NOMO-1 (cell line): ENCODE measurements at regions not wholly inside any gene's neighbourhood (a gene's known extent, or its start where the extent isn't known, plus 50 kb on each side); places are given as distances from the start of the nearest gene placed in this dataset.
A peak's percentile ranks its signal among the peaks of the same experiment; 100 is the strongest.

Experiments
- DNase-seq, 2 experiments: peaks; one replicate each; lab custom pipeline; 2025; ENCODE audit not compliant: unreplicated experiment in 2 of 2; lab: John Stamatoyannopoulos, UW

DNA sequence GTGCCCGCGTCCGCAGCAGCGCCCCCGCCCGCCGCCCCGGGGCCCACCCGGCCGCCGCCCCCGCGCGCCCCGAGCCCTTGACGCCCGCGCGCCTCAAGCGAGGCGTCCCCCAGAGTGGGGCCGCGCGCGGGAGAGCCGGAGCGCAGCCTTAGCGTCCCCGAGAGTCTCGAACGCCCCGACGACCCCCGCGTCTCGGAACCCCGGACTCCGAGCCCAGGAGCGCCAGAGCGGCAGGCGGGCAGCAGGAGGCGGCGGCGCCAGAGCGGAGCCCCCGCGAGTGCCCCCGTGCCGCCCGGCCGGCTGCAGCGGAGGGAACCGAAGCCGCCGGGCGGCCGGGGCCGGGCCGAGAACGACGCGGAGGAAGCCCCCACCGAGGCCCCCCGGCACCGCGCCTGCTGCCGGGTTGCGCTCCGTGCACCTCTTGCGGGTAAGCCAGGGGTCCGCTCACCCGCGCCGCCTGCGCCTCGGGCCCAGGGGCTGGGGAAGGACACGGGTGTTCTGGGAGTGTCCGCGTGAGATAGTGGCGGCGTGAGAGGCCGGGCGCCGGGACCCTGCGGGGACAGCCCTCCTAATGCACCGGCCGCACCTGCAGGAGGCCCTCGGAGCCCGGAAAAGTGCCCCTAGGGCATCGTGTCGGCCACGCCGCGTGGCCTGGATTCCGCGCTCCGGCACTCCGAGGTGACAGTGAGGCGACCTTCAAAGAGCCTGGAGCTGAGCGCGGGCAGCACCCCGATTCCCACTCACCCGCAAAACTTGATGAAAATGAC lies 52.0 kb upstream of the ULK4 start:
- peak; percentile 22 to 49 for DNase-seq

DNA sequence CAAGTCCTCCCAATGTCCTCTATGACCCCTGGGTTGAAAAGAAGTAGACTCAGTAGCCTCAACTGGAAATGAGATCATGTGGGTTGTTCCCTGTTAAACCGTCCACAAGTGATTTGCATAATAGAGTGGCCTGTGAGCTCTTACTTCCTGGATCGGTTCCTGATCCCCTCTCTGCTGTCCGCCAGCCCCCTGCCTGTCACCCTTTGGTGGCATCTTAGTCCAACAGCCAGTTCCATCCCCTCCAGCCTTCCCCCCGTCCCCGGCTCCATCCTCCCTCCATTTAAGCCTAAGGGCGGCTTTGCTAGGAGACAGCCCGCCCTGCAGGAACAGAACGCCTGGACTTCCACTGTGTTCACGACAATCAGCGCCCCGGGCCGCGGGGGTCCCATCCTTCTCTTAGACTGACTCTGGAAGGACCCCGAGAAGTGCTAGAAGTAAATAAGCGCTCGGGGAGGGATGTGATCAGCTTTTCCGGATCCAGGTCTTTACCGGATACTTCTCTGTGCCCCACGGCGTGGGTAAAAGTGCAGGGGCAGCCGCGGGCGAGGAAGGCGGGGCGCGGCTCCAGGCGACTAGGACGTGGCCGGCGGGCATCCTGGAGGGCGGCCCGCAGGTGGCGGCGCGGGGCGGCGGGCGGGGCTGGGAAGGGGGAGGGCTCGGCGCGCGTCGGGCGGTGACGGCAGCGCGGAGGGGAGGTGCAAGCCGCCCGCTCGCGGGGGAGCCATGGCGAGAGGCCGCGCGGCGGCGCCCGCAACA lies 51.2 kb upstream of the ULK4 start:
- peak; percentile 90 to 97 for DNase-seq

DNA sequence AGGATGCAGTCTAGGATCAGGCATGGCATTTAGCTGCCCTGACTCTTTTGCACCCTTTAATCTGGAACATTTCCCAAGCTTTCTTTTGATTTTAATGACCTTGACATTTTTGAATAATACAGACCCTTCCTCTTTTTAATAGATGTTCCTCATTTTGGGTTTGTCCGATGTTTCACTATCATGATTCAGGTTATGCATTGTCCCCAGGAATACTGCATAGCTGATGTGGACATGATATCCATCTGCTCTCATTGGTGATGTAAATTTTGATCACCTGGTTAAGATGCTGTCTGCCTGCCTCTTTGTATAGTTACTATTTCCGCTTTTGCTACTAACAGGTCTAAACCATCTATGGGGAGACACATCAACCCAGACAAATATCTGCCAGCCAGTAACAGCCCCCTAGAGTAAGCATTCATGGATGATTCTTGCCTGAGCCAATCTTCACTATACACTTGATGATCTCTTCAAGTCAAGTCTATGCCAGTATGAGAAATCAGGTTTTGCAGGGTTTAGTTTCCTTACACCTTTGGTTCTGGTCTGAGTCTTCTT lies 50.6 kb upstream of the ULK4 start:
- peak; percentile 44 to 81 for DNase-seq
